HEK293 (cell line): ENCODE measurements at regions not wholly inside any gene's neighbourhood (a gene's known extent, or its start where the extent isn't known, plus 50 kb on each side); places are given as distances from the start of the nearest gene placed in this dataset.

Experiments used
- CTCF ChIA-PET: fragments of 350-600 bp; formaldehyde crosslinking; extraction: SDS; loops from one replicate; lab custom pipeline; 2021; ENCODE audit warnings: antibody characterized with exemption; lab: Yijun Ruan, JAX
- POLR2A ChIA-PET: fragments of 300-600 bp; formaldehyde crosslinking; extraction: SDS; loops from one replicate; lab custom pipeline; 2020; ENCODE audit warnings: antibody characterized with exemption, inconsistent platforms; lab: Yijun Ruan, JAX
- H3K27ac ChIP-seq: fragments of 200-500 bp; sonication (Bioruptor generic); 2 replicates; pipeline ENCODE4 v1.5.1; 2014; ENCODE audit warnings: low read depth, low read length, control low read depth, inconsistent platforms; ENCODE audit errors: extremely low read depth
- H3K36me3 ChIP-seq, 2 experiments: fragments of 200-500 bp in 1 of 2; sonication (Bioruptor generic) in 1 of 2; 1 replicate in 1 of 2; 2 replicates in 1 of 2; pipeline ENCODE4 v1.5.1; 2014 to 2017; ENCODE audit warnings: inconsistent platforms in 2 of 2, low read length in 2 of 2; ENCODE audit not compliant: control insufficient read depth in 2 of 2, insufficient read depth in 1 of 2
- H3K4me1 ChIP-seq: fragments of 200-500 bp; sonication (Bioruptor generic); 2 replicates; pipeline ENCODE4 v1.5.1; 2014; ENCODE audit warnings: mild to moderate bottlenecking, low read length, inconsistent platforms; ENCODE audit not compliant: control insufficient read depth, insufficient read depth
- H3K4me3 ChIP-seq: 2 replicates; pipeline ENCODE4 v1.5.1; 2011; ENCODE audit warnings: low read depth, mild to moderate bottlenecking, control low read depth, low read length, moderate library complexity
- H3K9me3 ChIP-seq: fragments of 200-500 bp; sonication (Bioruptor generic); 2 replicates; pipeline ENCODE4 v1.5.1; 2014; ENCODE audit warnings: low read depth, low read length, inconsistent platforms; ENCODE audit not compliant: control insufficient read depth, insufficient read depth
- KLF7 ChIP-seq: fragments of 450-650 bp; formaldehyde crosslinking; IDR thresholded peaks from 2 replicates; pipeline ENCODE4 v1.5.1; 2016; ENCODE audit warnings: missing biosample characterization, missing genetic modification characterization, borderline replicate concordance
- SETDB1 ChIP-seq: IDR thresholded peaks from one replicate; pipeline ENCODE4 v1.6.1; 2017; ENCODE audit warnings: mild to moderate bottlenecking, low read length, moderate library complexity, mixed read lengths; ENCODE audit not compliant: insufficient read length
- SP2 ChIP-seq: fragments of 450-650 bp; formaldehyde crosslinking; IDR thresholded peaks from 2 replicates; pipeline ENCODE4 v1.5.1; 2016; ENCODE audit warnings: missing biosample characterization, missing genetic modification characterization
- YY2 ChIP-seq: fragments of 450-650 bp; formaldehyde crosslinking; IDR thresholded peaks from 2 replicates; pipeline ENCODE4 v1.5.1; 2016; ENCODE audit warnings: missing biosample characterization, missing genetic modification characterization
- ZEB2 ChIP-seq: fragments of 450-650 bp; formaldehyde crosslinking; IDR thresholded peaks from 2 replicates; pipeline ENCODE4 v1.5.1; 2016; ENCODE audit warnings: missing biosample characterization, missing genetic modification characterization
- ZFP41 ChIP-seq: fragments of 450-650 bp; formaldehyde crosslinking; IDR thresholded peaks from 2 replicates; pipeline ENCODE4 v1.5.1; 2016; ENCODE audit warnings: missing biosample characterization, missing genetic modification characterization, borderline replicate concordance
- ZNF133 ChIP-seq: fragments of 450-650 bp; formaldehyde crosslinking; IDR thresholded peaks from 2 replicates; pipeline ENCODE4 v1.5.1; 2016; ENCODE audit warnings: missing biosample characterization, missing genetic modification characterization
- ZNF138 ChIP-seq: fragments of 450-650 bp; formaldehyde crosslinking; IDR thresholded peaks from 2 replicates; pipeline ENCODE4 v1.5.1; 2016; ENCODE audit warnings: missing biosample characterization, missing genetic modification characterization, borderline replicate concordance
- ZNF157 ChIP-seq: fragments of 450-650 bp; formaldehyde crosslinking; IDR thresholded peaks from 2 replicates; pipeline ENCODE4 v1.5.1; 2016; ENCODE audit warnings: missing biosample characterization, missing genetic modification characterization
- ZNF16 ChIP-seq: fragments of 450-650 bp; formaldehyde crosslinking; IDR thresholded peaks from 2 replicates; pipeline ENCODE4 v1.5.1; 2016; ENCODE audit warnings: low read depth, missing biosample characterization, missing genetic modification characterization
- ZNF19 ChIP-seq: fragments of 450-650 bp; formaldehyde crosslinking; IDR thresholded peaks from 2 replicates; pipeline ENCODE4; 2016; ENCODE audit warnings: missing biosample characterization, missing genetic modification characterization, low read depth
- ZNF292 ChIP-seq: fragments of 450-650 bp; formaldehyde crosslinking; IDR thresholded peaks from 2 replicates; pipeline ENCODE4 v1.5.1; 2016; ENCODE audit warnings: low read depth, missing biosample characterization, missing genetic modification characterization, borderline replicate concordance
- ZNF311 ChIP-seq: fragments of 450-650 bp; formaldehyde crosslinking; IDR thresholded peaks from 2 replicates; pipeline ENCODE4 v1.5.1; 2017; ENCODE audit warnings: missing biosample characterization, missing genetic modification characterization, borderline replicate concordance
- ZNF324 ChIP-seq: fragments of 450-650 bp; formaldehyde crosslinking; IDR thresholded peaks from 2 replicates; pipeline ENCODE4 v1.5.1; 2016; ENCODE audit warnings: missing biosample characterization, missing genetic modification characterization
- ZNF350 ChIP-seq: fragments of 450-650 bp; formaldehyde crosslinking; IDR thresholded peaks from 2 replicates; pipeline ENCODE4 v1.5.0; 2017; ENCODE audit warnings: missing biosample characterization, mild to moderate bottlenecking, missing genetic modification characterization
- ZNF501 ChIP-seq: fragments of 450-650 bp; formaldehyde crosslinking; IDR thresholded peaks from 2 replicates; pipeline ENCODE4 v1.5.1; 2016; ENCODE audit warnings: missing biosample characterization, missing genetic modification characterization
- ZNF548 ChIP-seq: fragments of 450-650 bp; formaldehyde crosslinking; IDR thresholded peaks from 2 replicates; pipeline ENCODE4 v1.5.1; 2016; ENCODE audit warnings: missing biosample characterization, missing genetic modification characterization
- ZNF555 ChIP-seq: fragments of 450-650 bp; formaldehyde crosslinking; conservative IDR thresholded peaks from 2 replicates; pipeline ENCODE4 v1.5.1; 2017; ENCODE audit warnings: missing biosample characterization, mild to moderate bottlenecking, missing genetic modification characterization, inconsistent platforms
- ZNF596 ChIP-seq: fragments of 450-650 bp; IDR thresholded peaks from 2 replicates; pipeline ENCODE4 v1.5.0; 2018; ENCODE audit warnings: missing biosample characterization, mild to moderate bottlenecking, missing genetic modification characterization, moderate library complexity
- ZNF629 ChIP-seq: fragments of 450-650 bp; formaldehyde crosslinking; IDR thresholded peaks from 2 replicates; pipeline ENCODE4 v1.5.1; 2017; ENCODE audit warnings: missing biosample characterization, missing genetic modification characterization
- ZNF664 ChIP-seq: fragments of 450-650 bp; formaldehyde crosslinking; IDR thresholded peaks from 2 replicates; pipeline ENCODE4 v1.5.1; 2016; ENCODE audit warnings: missing biosample characterization, missing genetic modification characterization
- ZNF768 ChIP-seq: fragments of 450-650 bp; formaldehyde crosslinking; IDR thresholded peaks from 2 replicates; pipeline ENCODE4 v1.5.1; 2018; ENCODE audit warnings: missing biosample characterization, mild to moderate bottlenecking, missing genetic modification characterization
- ZNF785 ChIP-seq: fragments of 450-650 bp; formaldehyde crosslinking; IDR thresholded peaks from 2 replicates; pipeline ENCODE4 v1.5.1; 2016; ENCODE audit warnings: missing biosample characterization, missing genetic modification characterization
- ZNF830 ChIP-seq: fragments of 450-650 bp; IDR thresholded peaks from 2 replicates; pipeline ENCODE4 v1.5.0; 2018; ENCODE audit warnings: missing biosample characterization, missing genetic modification characterization, low read depth, mild to moderate bottlenecking, moderate library complexity
- ZNF837 ChIP-seq: fragments of 450-650 bp; formaldehyde crosslinking; IDR thresholded peaks from 2 replicates; pipeline ENCODE4 v1.5.1; 2016; ENCODE audit warnings: missing biosample characterization, missing genetic modification characterization
- TF ChIP-seq, protein P1 (sequence below): fragments of 450-650 bp; formaldehyde crosslinking; IDR thresholded peaks from 2 replicates; pipeline ENCODE4 v1.5.1; 2016; ENCODE audit warnings: missing biosample characterization, missing genetic modification characterization
- TF ChIP-seq, protein P2 (sequence below): fragments of 450-650 bp; formaldehyde crosslinking; IDR thresholded peaks from 2 replicates; pipeline ENCODE4 v1.5.1; 2016; ENCODE audit warnings: missing biosample characterization, missing genetic modification characterization
- TF ChIP-seq, protein P3 (sequence below): fragments of 450-650 bp; formaldehyde crosslinking; IDR thresholded peaks from 2 replicates; pipeline ENCODE4 v1.5.1; 2016; ENCODE audit warnings: missing biosample characterization, missing genetic modification characterization
- TF ChIP-seq, protein P4 (sequence below): fragments of 450-650 bp; formaldehyde crosslinking; IDR thresholded peaks from 2 replicates; pipeline ENCODE4 v1.5.1; 2016; ENCODE audit warnings: missing biosample characterization, missing genetic modification characterization, low read depth

DNA sequence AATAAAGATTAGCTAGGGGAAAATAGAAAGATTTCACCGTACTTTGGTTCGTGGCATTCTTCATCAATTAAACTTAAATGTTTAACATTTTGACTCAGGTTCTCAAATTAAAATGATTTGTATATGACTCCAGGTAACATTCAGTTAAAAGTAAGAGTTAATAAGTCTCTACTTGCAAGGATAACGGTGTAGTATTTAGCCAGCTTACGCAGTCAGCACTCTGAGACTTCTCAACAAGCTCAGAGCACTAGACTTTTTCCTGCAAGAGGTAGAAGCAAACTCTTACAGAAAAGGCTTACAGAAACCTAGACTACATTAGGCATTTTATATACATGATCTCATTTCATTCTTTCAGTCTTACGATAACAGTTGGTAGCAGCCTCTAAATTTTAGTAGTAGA lies 96.4 kb upstream of the PPARGC1A start (continued):
- TF ChIP-seq ZNF19 (tag by site-specific recombination) (no peak), KLF7 (tag by site-specific recombination) (no peak), ZNF768 (tag by site-specific recombination) (no peak), ZNF501 (tag by site-specific recombination) (no peak), ZNF157 (no peak)
- TF ChIP-seq, protein P1, sequence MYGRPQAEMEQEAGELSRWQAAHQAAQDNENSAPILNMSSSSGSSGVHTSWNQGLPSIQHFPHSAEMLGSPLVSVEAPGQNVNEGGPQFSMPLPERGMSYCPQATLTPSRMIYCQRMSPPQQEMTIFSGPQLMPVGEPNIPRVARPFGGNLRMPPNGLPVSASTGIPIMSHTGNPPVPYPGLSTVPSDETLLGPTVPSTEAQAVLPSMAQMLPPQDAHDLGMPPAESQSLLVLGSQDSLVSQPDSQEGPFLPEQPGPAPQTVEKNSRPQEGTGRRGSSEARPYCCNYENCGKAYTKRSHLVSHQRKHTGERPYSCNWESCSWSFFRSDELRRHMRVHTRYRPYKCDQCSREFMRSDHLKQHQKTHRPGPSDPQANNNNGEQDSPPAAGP (tag by site-specific recombination): no peak

GRCh38 chr4:23981328-23981727 lies 91.5 kb upstream of the PPARGC1A start:
- Histone ChIP-seq H3K27ac (no peak overlapping the region), H3K9me3 (no peaks in the 10 kb centered on the region), H3K36me3 (no peaks in the 10 kb centered on the region), H3K4me3 (no peak overlapping the region), H3K4me1 (no peaks in the 10 kb centered on the region)
- TF ChIP-seq, protein P2, sequence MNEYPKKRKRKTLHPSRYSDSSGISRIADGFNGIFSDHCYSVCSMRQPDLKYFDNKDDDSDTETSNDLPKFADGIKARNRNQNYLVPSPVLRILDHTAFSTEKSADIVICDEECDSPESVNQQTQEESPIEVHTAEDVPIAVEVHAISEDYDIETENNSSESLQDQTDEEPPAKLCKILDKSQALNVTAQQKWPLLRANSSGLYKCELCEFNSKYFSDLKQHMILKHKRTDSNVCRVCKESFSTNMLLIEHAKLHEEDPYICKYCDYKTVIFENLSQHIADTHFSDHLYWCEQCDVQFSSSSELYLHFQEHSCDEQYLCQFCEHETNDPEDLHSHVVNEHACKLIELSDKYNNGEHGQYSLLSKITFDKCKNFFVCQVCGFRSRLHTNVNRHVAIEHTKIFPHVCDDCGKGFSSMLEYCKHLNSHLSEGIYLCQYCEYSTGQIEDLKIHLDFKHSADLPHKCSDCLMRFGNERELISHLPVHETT: no peak
- TF ChIP-seq ZNF292 (tag by site-specific recombination) (no peak), ZNF16 (tag by site-specific recombination) (no peak), ZNF138 (no peak), ZNF830 (tag by site-specific recombination) (no peak), ZFP41 (no peak), ZNF555 (tag by site-specific recombination) (no peak), ZNF548 (no peak), SETDB1 (no peak), ZNF785 (tag by site-specific recombination) (no peak), ZNF324 (tag by site-specific recombination) (no peak), ZNF19 (tag by site-specific recombination) (no peak), SP2 (no peak), ZNF350 (tag by site-specific recombination) (no peak), ZNF596 (tag by site-specific recombination) (no peak), ZNF664 (tag by site-specific recombination) (no peak), ZNF837 (tag by site-specific recombination) (no peak), YY2 (tag by site-specific recombination) (no peak), ZEB2 (tag by site-specific recombination) (no peak)
- TF ChIP-seq, protein P1 (tag by site-specific recombination): no peak
- ChIA-PET CTCF (interaction anchor here (0.7 to 1.3 kb wide), 2 partner anchors 14 to 22 kb away, joined by 3 to 5 read pairs; no protein-coding TSS in a partner anchor), POLR2A (no interaction called here)

DNA sequence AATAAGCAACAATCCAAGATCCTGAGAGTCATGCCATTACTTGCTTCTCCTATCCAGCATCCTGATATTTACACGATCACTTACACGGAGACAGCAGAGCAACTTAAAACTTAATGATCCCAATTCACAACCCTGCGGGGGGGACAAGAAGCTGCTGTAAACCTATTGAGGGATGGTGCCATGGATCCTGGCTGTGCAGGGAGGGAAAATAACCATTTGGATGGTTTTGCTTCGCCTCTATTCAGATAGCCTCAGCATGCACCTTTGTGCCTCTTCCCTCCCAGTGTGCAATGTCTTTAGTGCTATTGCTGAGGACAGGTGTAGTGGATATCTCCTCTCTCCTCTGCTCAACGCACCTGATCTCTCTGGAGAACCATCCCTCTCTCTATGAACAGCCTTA lies 89.7 kb upstream of the PPARGC1A start:
- ChIA-PET CTCF (no interaction called here), POLR2A (no interaction called here)
- H3K4me1 ChIP-seq: no peaks in the 10 kb centered on the region
- no peaks in the 10 kb centered on the region for H3K36me3 ChIP-seq
- H3K4me3 ChIP-seq: no peak overlapping the region
- no peak overlapping the region for H3K27ac ChIP-seq
- no peaks in the 10 kb centered on the region for H3K9me3 ChIP-seq
- TF ChIP-seq, protein P3, sequence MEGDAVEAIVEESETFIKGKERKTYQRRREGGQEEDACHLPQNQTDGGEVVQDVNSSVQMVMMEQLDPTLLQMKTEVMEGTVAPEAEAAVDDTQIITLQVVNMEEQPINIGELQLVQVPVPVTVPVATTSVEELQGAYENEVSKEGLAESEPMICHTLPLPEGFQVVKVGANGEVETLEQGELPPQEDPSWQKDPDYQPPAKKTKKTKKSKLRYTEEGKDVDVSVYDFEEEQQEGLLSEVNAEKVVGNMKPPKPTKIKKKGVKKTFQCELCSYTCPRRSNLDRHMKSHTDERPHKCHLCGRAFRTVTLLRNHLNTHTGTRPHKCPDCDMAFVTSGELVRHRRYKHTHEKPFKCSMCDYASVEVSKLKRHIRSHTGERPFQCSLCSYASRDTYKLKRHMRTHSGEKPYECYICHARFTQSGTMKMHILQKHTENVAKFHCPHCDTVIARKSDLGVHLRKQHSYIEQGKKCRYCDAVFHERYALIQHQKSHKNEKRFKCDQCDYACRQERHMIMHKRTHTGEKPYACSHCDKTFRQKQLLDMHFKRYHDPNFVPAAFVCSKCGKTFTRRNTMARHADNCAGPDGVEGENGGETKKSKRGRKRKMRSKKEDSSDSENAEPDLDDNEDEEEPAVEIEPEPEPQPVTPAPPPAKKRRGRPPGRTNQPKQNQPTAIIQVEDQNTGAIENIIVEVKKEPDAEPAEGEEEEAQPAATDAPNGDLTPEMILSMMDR (tag by site-specific recombination): no peak
- TF ChIP-seq ZNF629 (tag by site-specific recombination) (no peak), ZNF311 (tag by site-specific recombination) (no peak), ZNF555 (tag by site-specific recombination) (no peak), ZNF19 (tag by site-specific recombination) (no peak), ZNF785 (tag by site-specific recombination) (no peak), ZNF133 (no peak)
- TF ChIP-seq, protein P4, sequence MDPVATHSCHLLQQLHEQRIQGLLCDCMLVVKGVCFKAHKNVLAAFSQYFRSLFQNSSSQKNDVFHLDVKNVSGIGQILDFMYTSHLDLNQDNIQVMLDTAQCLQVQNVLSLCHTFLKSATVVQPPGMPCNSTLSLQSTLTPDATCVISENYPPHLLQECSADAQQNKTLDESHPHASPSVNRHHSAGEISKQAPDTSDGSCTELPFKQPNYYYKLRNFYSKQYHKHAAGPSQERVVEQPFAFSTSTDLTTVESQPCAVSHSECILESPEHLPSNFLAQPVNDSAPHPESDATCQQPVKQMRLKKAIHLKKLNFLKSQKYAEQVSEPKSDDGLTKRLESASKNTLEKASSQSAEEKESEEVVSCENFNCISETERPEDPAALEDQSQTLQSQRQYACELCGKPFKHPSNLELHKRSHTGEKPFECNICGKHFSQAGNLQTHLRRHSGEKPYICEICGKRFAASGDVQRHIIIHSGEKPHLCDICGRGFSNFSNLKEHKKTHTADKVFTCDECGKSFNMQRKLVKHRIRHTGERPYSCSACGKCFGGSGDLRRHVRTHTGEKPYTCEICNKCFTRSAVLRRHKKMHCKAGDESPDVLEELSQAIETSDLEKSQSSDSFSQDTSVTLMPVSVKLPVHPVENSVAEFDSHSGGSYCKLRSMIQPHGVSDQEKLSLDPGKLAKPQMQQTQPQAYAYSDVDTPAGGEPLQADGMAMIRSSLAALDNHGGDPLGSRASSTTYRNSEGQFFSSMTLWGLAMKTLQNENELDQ (tag by site-specific recombination): no peak
